ENCODE measurements at regions not wholly inside any gene's neighbourhood (a gene's known extent, or its start where the extent isn't known, plus 50 kb on each side); places are given as distances from the start of the nearest gene placed in this dataset.

GRCh38 chr16:85337910-85338637 is 225.8 kb upstream of the CIBAR2 start:
- in situ Hi-C loops (cut with MboI; ENCODE audit: low pct_unique_long_range_greater_than_20kb, low sequenced_read_pairs, unreplicated experiment): no loop called here
- TF ChIP-seq CTCF (IDR thresholded peaks at IDR 0.05; ENCODE audit: extremely low read depth, insufficient read depth, missing control alignments): no peak
- no peak for DNase-seq (ENCODE audit: low spot score)

DNA sequence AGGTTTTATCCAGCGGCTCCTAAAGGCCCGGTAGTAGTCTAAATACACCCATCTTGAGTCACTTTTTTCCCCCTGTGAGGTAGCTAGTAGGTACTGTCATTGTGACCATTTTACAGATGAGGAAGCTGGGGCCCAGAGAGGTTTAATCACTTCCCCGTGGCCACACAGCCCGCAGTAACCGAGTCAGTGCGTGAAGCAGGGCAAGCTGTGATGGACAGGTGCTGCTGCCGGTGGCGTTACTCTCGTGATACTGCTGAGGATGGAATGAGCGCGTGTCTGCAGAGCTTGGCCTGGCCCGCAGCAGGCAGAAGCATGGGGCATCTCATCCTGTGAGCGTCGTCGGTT is 226.3 kb upstream of the CIBAR2 start:
- TF ChIP-seq CTCF (IDR thresholded peaks at IDR 0.05; ENCODE audit: extremely low read depth, insufficient read depth, missing control alignments): no peak
- in situ Hi-C loops (cut with MboI; ENCODE audit: low pct_unique_long_range_greater_than_20kb, low sequenced_read_pairs, unreplicated experiment): no loop called here
- DNase-seq (ENCODE audit: low spot score): no peak

DNA sequence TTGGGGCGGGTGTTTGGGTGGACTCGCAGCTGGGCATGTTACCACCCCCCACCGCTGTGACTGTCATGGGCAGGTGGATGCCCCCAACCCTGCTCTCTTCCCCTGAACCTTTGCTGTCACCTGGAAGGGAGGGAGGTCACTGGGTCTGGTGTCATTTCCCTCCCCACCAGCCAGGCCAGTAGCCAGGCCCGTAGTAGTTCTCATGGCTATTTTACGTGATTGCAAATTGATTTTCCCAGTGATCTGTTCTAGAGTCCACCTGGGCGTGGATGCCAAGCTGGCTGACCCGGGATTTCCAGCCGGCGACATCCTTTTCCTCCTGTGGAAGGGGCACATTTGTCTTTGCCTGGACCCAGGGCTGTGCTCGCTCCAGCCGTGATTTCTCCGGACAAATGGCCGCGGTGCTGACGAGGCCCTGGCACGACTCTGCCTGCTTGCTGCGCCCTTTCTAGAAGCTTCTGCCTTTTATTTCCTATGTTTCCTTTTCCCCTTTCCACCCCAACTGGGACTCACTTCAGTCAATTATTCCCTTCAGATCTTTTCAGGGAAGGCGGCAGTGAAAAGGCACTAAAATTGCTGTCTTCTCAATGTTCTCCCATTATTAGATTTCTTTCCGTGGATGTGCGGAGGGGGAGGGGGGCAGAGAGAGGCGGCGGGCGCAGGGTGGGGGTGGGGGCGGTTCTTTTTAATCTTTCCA is 226.9 kb upstream of the CIBAR2 start:
- no peak for DNase-seq (ENCODE audit: low spot score)
- in situ Hi-C loops (cut with MboI; ENCODE audit: low pct_unique_long_range_greater_than_20kb, low sequenced_read_pairs, unreplicated experiment): no loop called here
- TF ChIP-seq CTCF (IDR thresholded peaks at IDR 0.05; ENCODE audit: extremely low read depth, insufficient read depth, missing control alignments): no peak

- in situ Hi-C loops (cut with MboI; ENCODE audit: low pct_unique_long_range_greater_than_20kb, low sequenced_read_pairs, unreplicated experiment): no loop called here
- TF ChIP-seq CTCF (IDR thresholded peaks at IDR 0.05; ENCODE audit: extremely low read depth, insufficient read depth, missing control alignments): no peak
- no peak for DNase-seq (ENCODE audit: low spot score)
These were observed 229.9 kb upstream of the CIBAR2 start for GRCh38 chr16:85341972-85342695.

DNA sequence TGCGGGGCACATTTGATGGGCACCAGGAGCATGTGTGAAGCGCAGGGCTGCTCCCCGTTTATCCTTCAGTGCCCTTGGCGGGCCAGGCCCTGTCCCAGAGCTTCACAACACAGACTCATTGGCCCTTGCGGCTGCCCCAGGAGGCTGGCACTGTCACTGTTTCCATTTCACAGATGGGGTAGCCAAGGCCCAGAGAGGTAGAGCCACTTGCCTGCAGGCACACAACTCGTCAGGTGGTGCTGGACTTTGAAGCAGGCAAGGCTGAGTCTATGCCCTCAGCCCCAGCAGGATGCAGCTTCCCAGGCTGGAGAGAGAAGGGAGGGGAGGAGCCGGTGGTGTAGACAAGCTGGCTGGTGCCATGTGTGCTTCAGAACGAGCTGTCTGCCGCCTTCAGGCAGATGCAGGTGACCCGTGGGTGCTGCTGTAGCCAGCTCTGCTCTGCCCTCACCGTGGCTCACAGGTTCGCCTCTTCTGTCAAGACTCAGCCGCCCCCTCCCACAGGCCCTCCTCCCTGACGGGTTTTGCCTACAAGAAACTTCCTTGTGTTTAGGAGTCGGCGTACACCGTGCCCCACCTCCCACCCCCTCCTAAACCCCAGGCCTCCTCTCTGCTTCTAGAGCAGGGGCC is 232.3 kb upstream of the CIBAR2 start:
- no peak for TF ChIP-seq CTCF (IDR thresholded peaks at IDR 0.05; ENCODE audit: extremely low read depth, insufficient read depth, missing control alignments)
- DNase-seq (ENCODE audit: low spot score): no peak
- in situ Hi-C loops (cut with MboI; ENCODE audit: low pct_unique_long_range_greater_than_20kb, low sequenced_read_pairs, unreplicated experiment): no loop called here

DNA sequence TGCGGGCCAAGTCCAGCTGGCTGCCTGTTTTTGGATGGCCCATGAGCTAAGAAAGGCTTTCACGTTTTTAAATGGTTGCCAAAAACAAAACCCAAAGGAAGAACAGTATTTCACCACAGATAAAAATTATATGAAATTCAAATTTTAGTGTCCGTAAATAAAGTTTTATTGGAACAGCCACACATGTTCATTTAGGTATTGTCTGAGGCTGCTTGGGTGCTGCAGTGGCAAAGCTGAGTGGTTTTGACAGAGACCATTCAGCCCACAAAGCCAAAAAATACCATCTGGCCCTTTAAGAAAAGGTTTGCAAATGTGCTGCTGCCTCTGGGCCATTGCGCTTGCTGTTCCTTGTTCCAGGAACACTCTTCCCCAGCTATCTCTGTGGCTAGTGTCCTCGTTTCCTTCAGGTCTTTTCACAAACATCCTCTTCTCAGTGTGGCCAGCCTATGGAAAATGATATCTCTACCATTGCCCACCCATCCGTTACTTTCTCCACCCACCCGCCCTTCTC is 232.9 kb upstream of the CIBAR2 start:
- no peak for TF ChIP-seq CTCF (IDR thresholded peaks at IDR 0.05; ENCODE audit: extremely low read depth, insufficient read depth, missing control alignments)
- in situ Hi-C loops (cut with MboI; ENCODE audit: low pct_unique_long_range_greater_than_20kb, low sequenced_read_pairs, unreplicated experiment): no loop called here
- DNase-seq (ENCODE audit: low spot score): no peak
